ENCODE measurements at regions not wholly inside any gene's neighbourhood (a gene's known extent, or its start where the extent isn't known, plus 50 kb on each side); places are given as distances from the start of the nearest gene placed in this dataset.

GRCh38 chr6:87938287-87938686 lies 109.4 kb upstream of the SPACA1 start:
- Histone ChIP-seq H3K36me3 (ENCODE audit: insufficient read depth, low read length) (no peaks in the 10 kb centered on the region), H3K27ac (ENCODE audit: low read depth, low read length) (no peak overlapping the region), H3K27me3 (ENCODE audit: insufficient read depth, low read length) (no peaks in the 10 kb centered on the region), H3K4me1 (ENCODE audit: insufficient read depth, low read length) (peaks cover 10% of the 10 kb centered on the region; the same call in 1 of the 2 replicates), H3K9me3 (ENCODE audit: insufficient read depth, low read depth, low read length) (no peaks in the 10 kb centered on the region), H3K4me3 (ENCODE audit: low read length) (no peak overlapping the region), H3K9ac (ENCODE audit: low read depth, low read length) (no peak overlapping the region)
- 67% methylated on average over 3 of the region's 4 CpGs for WGBS

GRCh38 chr6:87936065-87936464 lies 111.6 kb upstream of the SPACA1 start:
- no peaks in the 10 kb centered on the region for H3K9me3 ChIP-seq (ENCODE audit: insufficient read depth, low read depth, low read length)
- H3K36me3 ChIP-seq (ENCODE audit: insufficient read depth, low read length): no peaks in the 10 kb centered on the region
- WGBS: 91% methylated on average over 9 of the region's 9 CpGs
- no peaks in the 10 kb centered on the region for H3K27me3 ChIP-seq (ENCODE audit: insufficient read depth, low read length)
- H3K4me3 ChIP-seq (ENCODE audit: low read length): no peak overlapping the region
- H3K9ac ChIP-seq (ENCODE audit: low read depth, low read length): no peak overlapping the region
- H3K27ac ChIP-seq (ENCODE audit: low read depth, low read length): no peak overlapping the region
- H3K4me1 ChIP-seq (ENCODE audit: insufficient read depth, low read length): peaks cover 20% of the 10 kb centered on the region

- Histone ChIP-seq H3K36me3 (ENCODE audit: insufficient read depth, low read length) (no peaks in the 10 kb centered on the region), H3K9ac (ENCODE audit: low read depth, low read length) (no peak overlapping the region), H3K4me1 (ENCODE audit: insufficient read depth, low read length) (peaks cover 21% of the 10 kb centered on the region), H3K27me3 (ENCODE audit: insufficient read depth, low read length) (no peaks in the 10 kb centered on the region), H3K4me3 (ENCODE audit: low read length) (no peak overlapping the region), H3K27ac (ENCODE audit: low read depth, low read length) (no peak overlapping the region), H3K9me3 (ENCODE audit: insufficient read depth, low read depth, low read length) (no peaks in the 10 kb centered on the region)
- 95% methylated on average over 3 of the region's 3 CpGs for WGBS
These were observed 112.4 kb upstream of the SPACA1 start for GRCh38 chr6:87935196-87935595.

- H3K27me3 ChIP-seq (ENCODE audit: insufficient read depth, low read length): no peaks in the 10 kb centered on the region
- 34% methylated on average over 5 of the region's 5 CpGs for WGBS
- H3K9ac ChIP-seq (ENCODE audit: low read depth, low read length): no peak overlapping the region
- H3K4me1 ChIP-seq (ENCODE audit: insufficient read depth, low read length): peaks cover 14% of the 10 kb centered on the region
- no peak overlapping the region for H3K27ac ChIP-seq (ENCODE audit: low read depth, low read length)
- H3K4me3 ChIP-seq (ENCODE audit: low read length): no peak overlapping the region
- H3K9me3 ChIP-seq (ENCODE audit: insufficient read depth, low read depth, low read length): no peaks in the 10 kb centered on the region
- no peaks in the 10 kb centered on the region for H3K36me3 ChIP-seq (ENCODE audit: insufficient read depth, low read length)
These were observed 115.3 kb upstream of the SPACA1 start for GRCh38 chr6:87932361-87932760.

- H3K36me3 ChIP-seq (ENCODE audit: insufficient read depth, low read length): no peaks in the 10 kb centered on the region
- 15% methylated on average over 6 of the region's 6 CpGs for WGBS
- H3K9ac ChIP-seq (ENCODE audit: low read depth, low read length): no peak overlapping the region
- H3K4me1 ChIP-seq (ENCODE audit: insufficient read depth, low read length): peaks cover 14% of the 10 kb centered on the region
- no peak overlapping the region for H3K4me3 ChIP-seq (ENCODE audit: low read length)
- no peaks in the 10 kb centered on the region for H3K27me3 ChIP-seq (ENCODE audit: insufficient read depth, low read length)
- H3K9me3 ChIP-seq (ENCODE audit: insufficient read depth, low read depth, low read length): no peaks in the 10 kb centered on the region
- H3K27ac ChIP-seq (ENCODE audit: low read depth, low read length): no peak overlapping the region
These were observed 117.8 kb upstream of the SPACA1 start for GRCh38 chr6:87929843-87930288.

GRCh38 chr6:87926687-87927086 lies 121.0 kb upstream of the SPACA1 start:
- no peaks in the 10 kb centered on the region for H3K27me3 ChIP-seq (ENCODE audit: insufficient read depth, low read length)
- H3K36me3 ChIP-seq (ENCODE audit: insufficient read depth, low read length): no peaks in the 10 kb centered on the region
- 92% methylated on average over 2 of the region's 2 CpGs for WGBS
- H3K4me3 ChIP-seq (ENCODE audit: low read length): no peak overlapping the region
- no peak overlapping the region for H3K9ac ChIP-seq (ENCODE audit: low read depth, low read length)
- no peaks in the 10 kb centered on the region for H3K9me3 ChIP-seq (ENCODE audit: insufficient read depth, low read depth, low read length)
- no peak overlapping the region for H3K27ac ChIP-seq (ENCODE audit: low read depth, low read length)
- H3K4me1 ChIP-seq (ENCODE audit: insufficient read depth, low read length): peaks cover 4% of the 10 kb centered on the region; the same call in 1 of the 2 replicates

GRCh38 chr6:87926072-87926471 lies 121.6 kb upstream of the SPACA1 start:
- peaks cover 4% of the 10 kb centered on the region; the same call in 1 of the 2 replicates for H3K4me1 ChIP-seq (ENCODE audit: insufficient read depth, low read length)
- no peak overlapping the region for H3K4me3 ChIP-seq (ENCODE audit: low read length)
- H3K27me3 ChIP-seq (ENCODE audit: insufficient read depth, low read length): no peaks in the 10 kb centered on the region
- no peaks in the 10 kb centered on the region for H3K9me3 ChIP-seq (ENCODE audit: insufficient read depth, low read depth, low read length)
- no peaks in the 10 kb centered on the region for H3K36me3 ChIP-seq (ENCODE audit: insufficient read depth, low read length)
- no peak overlapping the region for H3K9ac ChIP-seq (ENCODE audit: low read depth, low read length)
- 97% methylated on average over 6 of the region's 6 CpGs for WGBS
- H3K27ac ChIP-seq (ENCODE audit: low read depth, low read length): no peak overlapping the region

GRCh38 chr6:87925373-87926060 lies 122.1 kb upstream of the SPACA1 start:
- Histone ChIP-seq H3K27me3 (ENCODE audit: insufficient read depth, low read length) (no peaks in the 10 kb centered on the region), H3K9ac (ENCODE audit: low read depth, low read length) (no peak overlapping the region), H3K4me3 (ENCODE audit: low read length) (no peak overlapping the region), H3K4me1 (ENCODE audit: insufficient read depth, low read length) (peaks cover 4% of the 10 kb centered on the region; the same call in 1 of the 2 replicates), H3K27ac (ENCODE audit: low read depth, low read length) (no peak overlapping the region), H3K36me3 (ENCODE audit: insufficient read depth, low read length) (no peaks in the 10 kb centered on the region), H3K9me3 (ENCODE audit: insufficient read depth, low read depth, low read length) (no peaks in the 10 kb centered on the region)
- 87% methylated on average over 7 of the region's 7 CpGs for WGBS

GRCh38 chr6:87923389-87924050 lies 124.1 kb upstream of the SPACA1 start:
- Histone ChIP-seq H3K9ac (ENCODE audit: low read depth, low read length) (no peak overlapping the region), H3K27me3 (ENCODE audit: insufficient read depth, low read length) (no peaks in the 10 kb centered on the region), H3K4me3 (ENCODE audit: low read length) (no peak overlapping the region), H3K4me1 (ENCODE audit: insufficient read depth, low read length) (peaks cover 4% of the 10 kb centered on the region; the same call in 1 of the 2 replicates), H3K36me3 (ENCODE audit: insufficient read depth, low read length) (no peaks in the 10 kb centered on the region), H3K9me3 (ENCODE audit: insufficient read depth, low read depth, low read length) (no peaks in the 10 kb centered on the region), H3K27ac (ENCODE audit: low read depth, low read length) (no peak overlapping the region)
- 83% methylated on average over 6 of the region's 7 CpGs for WGBS

- peaks cover 9% of the 10 kb centered on the region; the same call in 1 of the 2 replicates for H3K4me1 ChIP-seq (ENCODE audit: insufficient read depth, low read length)
- no peak overlapping the region for H3K9ac ChIP-seq (ENCODE audit: low read depth, low read length)
- no peak overlapping the region for H3K4me3 ChIP-seq (ENCODE audit: low read length)
- H3K9me3 ChIP-seq (ENCODE audit: insufficient read depth, low read depth, low read length): no peaks in the 10 kb centered on the region
- 81% methylated on average over 2 of the region's 2 CpGs for WGBS
- no peak overlapping the region for H3K27ac ChIP-seq (ENCODE audit: low read depth, low read length)
- H3K27me3 ChIP-seq (ENCODE audit: insufficient read depth, low read length): no peaks in the 10 kb centered on the region
- no peaks in the 10 kb centered on the region for H3K36me3 ChIP-seq (ENCODE audit: insufficient read depth, low read length)
These were observed 124.7 kb upstream of the SPACA1 start for GRCh38 chr6:87922947-87923330.

- Histone ChIP-seq H3K27ac (ENCODE audit: low read depth, low read length) (no peak overlapping the region), H3K36me3 (ENCODE audit: insufficient read depth, low read length) (no peaks in the 10 kb centered on the region), H3K4me3 (ENCODE audit: low read length) (no peak overlapping the region), H3K27me3 (ENCODE audit: insufficient read depth, low read length) (no peaks in the 10 kb centered on the region), H3K9me3 (ENCODE audit: insufficient read depth, low read depth, low read length) (no peaks in the 10 kb centered on the region), H3K4me1 (ENCODE audit: insufficient read depth, low read length) (peaks cover 9% of the 10 kb centered on the region; the same call in 1 of the 2 replicates), H3K9ac (ENCODE audit: low read depth, low read length) (no peak overlapping the region)
- WGBS: 91% methylated on average over 2 of the region's 2 CpGs
These were observed 125.3 kb upstream of the SPACA1 start for GRCh38 chr6:87922196-87922946.

Data from HUES64 (cell line).